Endothelial cell of umbilical vein (primary cell): ENCODE measurements at regions not wholly inside any gene's neighbourhood (a gene's known extent, or its start where the extent isn't known, plus 50 kb on each side); places are given as distances from the start of the nearest gene placed in this dataset.

ENCODE experiments used
- BruUV-seq: library from RNA; stranded (reverse); fragments of 400-500 nt; replicated peaks from 2 replicates; lab custom pipeline; 2021; lab: Mats Ljungman, UMichigan
- CTCF ChIA-PET: fragments of 300-600, 350-600 bp; sonication (Branson Sonifier 250); formaldehyde crosslinking; loops from one replicate; lab custom pipeline; 2021; ENCODE audit warnings: antibody characterized with exemption, inconsistent platforms; lab: Charles Lee
- POLR2A ChIA-PET: fragments of 300-600, 350-600 bp; sonication (Branson Sonifier 250); formaldehyde crosslinking; loops from one replicate; lab custom pipeline; 2021; ENCODE audit warnings: antibody characterized with exemption, inconsistent platforms; lab: Charles Lee
- DNase-seq: peaks from one replicate; pipeline ENCODE4 v3.0.0-alpha.2; 2011; ENCODE audit warnings: low read depth, low spot score
- FAIRE-seq: peaks from 2 replicates; lab custom pipeline; 2011; peaks lifted over from hg19 to GRCh38; lab: Jason Lieb, UNC
- H2AFZ ChIP-seq: 2 replicates; pipeline ENCODE4 v1.6.0; 2012; ENCODE audit warnings: low read depth, low read length, control low read depth, inconsistent platforms
- H3K27ac ChIP-seq: 2 replicates; pipeline ENCODE4 v1.5.1; 2011; ENCODE audit warnings: low read depth, mild to moderate bottlenecking, control low read depth, low read length, moderate library complexity; ENCODE audit not compliant: insufficient read depth
- H3K27me3 ChIP-seq, 2 experiments: 2 replicates each; pipeline versions ENCODE4 v1.6.0 to v1.6.1; 2011; ENCODE audit warnings: low read length in 2 of 2, mixed read lengths in 1 of 2; ENCODE audit not compliant: control insufficient read depth in 2 of 2, insufficient read depth in 2 of 2
- H3K36me3 ChIP-seq, 2 experiments: 2 replicates in 1 of 2; 3 replicates in 1 of 2; pipeline ENCODE4 v1.5.1; 2011; ENCODE audit warnings: low read length in 2 of 2, mild to moderate bottlenecking in 1 of 2, moderate library complexity in 1 of 2; ENCODE audit not compliant: control insufficient read depth in 2 of 2, insufficient read depth in 2 of 2; ENCODE audit errors: extremely low read depth in 1 of 2
- H3K4me1 ChIP-seq: 3 replicates; pipeline ENCODE4 v1.5.1; 2011; ENCODE audit warnings: mild to moderate bottlenecking, low read length; ENCODE audit not compliant: control insufficient read depth, insufficient read depth; ENCODE audit errors: extremely low read depth
- H3K4me2 ChIP-seq: 2 replicates; pipeline ENCODE4 v1.6.1; 2011; ENCODE audit warnings: low read length, control low read depth, mixed read lengths; ENCODE audit not compliant: insufficient read depth
- H3K4me3 ChIP-seq, 3 experiments: fragments of 200-600 bp in 1 of 3; sonication (generic), shearing (Covaris generic) in 1 of 3; replicated peaks in 1 of 3; 2 replicates each; pipeline ENCODE4 v1.5.1; 2011 to 2016; ENCODE audit warnings: control low read depth in 3 of 3, low read length in 3 of 3, mild to moderate bottlenecking in 2 of 3, inconsistent platforms in 1 of 3, low read depth in 1 of 3, moderate library complexity in 1 of 3; ENCODE audit not compliant: insufficient read depth in 1 of 3
- H3K79me2 ChIP-seq: 2 replicates; pipeline ENCODE4 v1.6.0; 2012; ENCODE audit warnings: low read length, inconsistent platforms; ENCODE audit not compliant: control insufficient read depth, insufficient read depth
- H3K9ac ChIP-seq: replicated peaks from 2 replicates; pipeline ENCODE3; 2011; ENCODE audit warnings: low read length, control low read depth; ENCODE audit not compliant: insufficient read depth; ENCODE audit errors: extremely low read depth
- H3K9me1 ChIP-seq: replicated peaks from 3 replicates; pipeline ENCODE4 v1.6.0; 2011; ENCODE audit warnings: mild to moderate bottlenecking, low read length; ENCODE audit not compliant: control insufficient read depth, insufficient read depth; ENCODE audit errors: extremely low read depth
- H3K9me3 ChIP-seq: replicated peaks from 2 replicates; pipeline ENCODE4 v1.5.1; 2012; ENCODE audit warnings: low read length, inconsistent platforms; ENCODE audit not compliant: control insufficient read depth, insufficient read depth
- H4K20me1 ChIP-seq: replicated peaks from 2 replicates; pipeline ENCODE3; 2011; ENCODE audit warnings: mild to moderate bottlenecking, low read length; ENCODE audit not compliant: control insufficient read depth, insufficient read depth; ENCODE audit errors: extremely low read depth
- EZH2 ChIP-seq: IDR thresholded peaks from 2 replicates; pipeline ENCODE4 v1.6.1; 2012; ENCODE audit warnings: borderline replicate concordance, low read depth, mild to moderate bottlenecking, moderate library complexity, low read length, inconsistent platforms; ENCODE audit not compliant: severe bottlenecking
- FOS ChIP-seq: IDR thresholded peaks from 2 replicates; pipeline ENCODE4 v1.6.1; 2011; ENCODE audit warnings: mild to moderate bottlenecking, low read length, moderate library complexity, borderline replicate concordance; ENCODE audit not compliant: insufficient read depth
- GATA2 ChIP-seq: IDR thresholded peaks from 2 replicates; pipeline ENCODE4 v1.7.0; 2011; ENCODE audit warnings: low read depth, mild to moderate bottlenecking, moderate library complexity, mixed read lengths, low read length; ENCODE audit not compliant: insufficient read length, insufficient read depth
- JUN ChIP-seq: IDR thresholded peaks from 2 replicates; pipeline ENCODE4 v1.6.1; 2011; ENCODE audit warnings: borderline replicate concordance, low read depth; ENCODE audit not compliant: insufficient read length, insufficient read depth
- MYC ChIP-seq: IDR thresholded peaks from one replicate; pipeline ENCODE4 v1.6.1; 2011; ENCODE audit warnings: mild to moderate bottlenecking, low read depth, low read length
- POLR2A ChIP-seq: IDR thresholded peaks from 2 replicates; pipeline ENCODE4 v1.6.1; 2012; ENCODE audit warnings: low read depth, mild to moderate bottlenecking, control low read depth, low read length
- POLR2AphosphoS5 ChIP-seq: IDR thresholded peaks from 2 replicates; pipeline ENCODE4 v1.6.1; 2012; ENCODE audit warnings: low read depth, mild to moderate bottlenecking, control low read depth, low read length, moderate library complexity; ENCODE audit not compliant: insufficient read depth
- dilution Hi-C: fragments of 300-500 bp; cut with MboI; formaldehyde crosslinking; loops from one replicate; pipeline ENCODE4 v1.15.0; 2019; ENCODE audit warnings: low sequenced_read_pairs; ENCODE audit not compliant: extremely low pct_ligation_motif_present
- intact Hi-C: fragments of 100-400 bp; cut with micrococcal nuclease; formaldehyde crosslinking; loops from one replicate; pipeline ENCODE4 v1.10.0; 2022
- TF ChIP-seq, protein P1 (sequence below): IDR thresholded peaks from 2 replicates; pipeline ENCODE4 v1.6.1; 2011; ENCODE audit not compliant: insufficient read depth, insufficient read length
- TF ChIP-seq, protein P2 (sequence below), 2 donors: IDR thresholded peaks; 1 replicate in 1 of 2; 2 replicates in 1 of 2; pipeline ENCODE4 v1.5.1; 2011; ENCODE audit warnings: low read length in 2 of 2, mild to moderate bottlenecking in 2 of 2, moderate library complexity in 2 of 2, control low read depth in 1 of 2, inconsistent platforms in 1 of 2, low read depth in 1 of 2; ENCODE audit not compliant: insufficient read depth in 1 of 2; ENCODE audit errors: extremely low read depth in 1 of 2

DNA sequence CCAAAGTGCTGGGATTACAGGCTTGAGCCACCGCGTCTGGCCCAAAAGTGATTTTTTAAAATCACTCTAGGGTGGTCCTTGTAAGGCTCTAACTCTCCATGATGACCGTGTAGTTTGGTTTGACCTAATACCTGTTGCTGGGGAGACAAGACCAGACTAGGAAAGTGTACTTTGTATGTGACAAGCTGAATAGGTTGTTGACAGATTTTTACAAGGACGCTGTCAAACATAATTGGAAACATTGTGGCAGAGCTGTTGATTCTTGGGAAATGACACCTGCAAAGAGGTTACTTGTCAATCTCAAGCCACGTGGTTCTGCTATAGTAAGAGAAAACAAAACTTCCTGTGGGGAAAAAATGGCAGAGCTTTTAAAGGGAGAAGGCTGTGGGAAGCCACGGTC, 802.4 kb upstream of the HS3ST1 start:
- no peak for FAIRE-seq
- dilution Hi-C loops, result no loop called here
- Histone ChIP-seq H3K9me3 (no peaks in the 10 kb centered on the region), H4K20me1 (no peaks in the 10 kb centered on the region), H3K36me3 (no peaks in the 10 kb centered on the region), H3K4me2 (no peak overlapping the region), H3K27ac (no peak overlapping the region), H3K9me1 (no peaks in the 10 kb centered on the region), H3K4me3 (no peak overlapping the region), H3K79me2 (no peaks in the 10 kb centered on the region), H3K9ac (no peak overlapping the region), H2AFZ (no peak overlapping the region), H3K27me3 (no peaks in the 10 kb centered on the region), H3K4me1 (no peaks in the 10 kb centered on the region)
- no TSS peak for BruUV-seq
- TF ChIP-seq, protein P1, sequence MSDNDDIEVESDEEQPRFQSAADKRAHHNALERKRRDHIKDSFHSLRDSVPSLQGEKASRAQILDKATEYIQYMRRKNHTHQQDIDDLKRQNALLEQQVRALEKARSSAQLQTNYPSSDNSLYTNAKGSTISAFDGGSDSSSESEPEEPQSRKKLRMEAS, result no peak
- no peak for TF ChIP-seq EZH2
- TF ChIP-seq GATA2, result no peak
- TF ChIP-seq POLR2A, result no peak
- TF ChIP-seq FOS, result no peak
- TF ChIP-seq JUN, result no peak
- no peak for TF ChIP-seq MYC
- TF ChIP-seq, protein P2, sequence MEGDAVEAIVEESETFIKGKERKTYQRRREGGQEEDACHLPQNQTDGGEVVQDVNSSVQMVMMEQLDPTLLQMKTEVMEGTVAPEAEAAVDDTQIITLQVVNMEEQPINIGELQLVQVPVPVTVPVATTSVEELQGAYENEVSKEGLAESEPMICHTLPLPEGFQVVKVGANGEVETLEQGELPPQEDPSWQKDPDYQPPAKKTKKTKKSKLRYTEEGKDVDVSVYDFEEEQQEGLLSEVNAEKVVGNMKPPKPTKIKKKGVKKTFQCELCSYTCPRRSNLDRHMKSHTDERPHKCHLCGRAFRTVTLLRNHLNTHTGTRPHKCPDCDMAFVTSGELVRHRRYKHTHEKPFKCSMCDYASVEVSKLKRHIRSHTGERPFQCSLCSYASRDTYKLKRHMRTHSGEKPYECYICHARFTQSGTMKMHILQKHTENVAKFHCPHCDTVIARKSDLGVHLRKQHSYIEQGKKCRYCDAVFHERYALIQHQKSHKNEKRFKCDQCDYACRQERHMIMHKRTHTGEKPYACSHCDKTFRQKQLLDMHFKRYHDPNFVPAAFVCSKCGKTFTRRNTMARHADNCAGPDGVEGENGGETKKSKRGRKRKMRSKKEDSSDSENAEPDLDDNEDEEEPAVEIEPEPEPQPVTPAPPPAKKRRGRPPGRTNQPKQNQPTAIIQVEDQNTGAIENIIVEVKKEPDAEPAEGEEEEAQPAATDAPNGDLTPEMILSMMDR (IDR thresholded peaks at IDR 0.05; ENCODE audit: extremely low read depth in 1 of 2, insufficient read depth in 1 of 2, low read depth in 1 of 2, low read length in 2 of 2), result no peak
- no peak for TF ChIP-seq POLR2AphosphoS5
- ChIA-PET POLR2A (no interaction called here), CTCF (interaction anchor here (0.7 kb wide), 1 partner anchor 12 kb away, joined by 3 read pairs; no protein-coding TSS in a partner anchor)
- DNase-seq, result no peak
- intact Hi-C loops, result no loop called here
